Lower leg skin (tissue), 3 donors: ENCODE measurements at regions not wholly inside any gene's neighbourhood (a gene's known extent, or its start where the extent isn't known, plus 50 kb on each side); places are given as distances from the start of the nearest gene placed in this dataset.

Experiments
- CTCF ChIP-seq, 3 donors: fragments of 450-650 bp; IDR thresholded peaks; one replicate each; pipeline ENCODE4 v1.5.1; 2016; ENCODE audit warnings: antibody characterized with exemption in 3 of 3, mild to moderate bottlenecking in 3 of 3, moderate library complexity in 2 of 3
- POLR2A ChIP-seq, 2 donors: fragments of 450-650 bp; IDR thresholded peaks; one replicate each; pipeline ENCODE4 v1.6.1; 2016 to 2017; ENCODE audit warnings: antibody characterized with exemption in 2 of 2, mild to moderate bottlenecking in 1 of 2, moderate library complexity in 1 of 2

- TF ChIP-seq CTCF (IDR thresholded peaks at IDR 0.05) (no peak), POLR2A (IDR thresholded peaks at IDR 0.05) (no peak)
Measured at GRCh38 chr14:47846008-47846407, 170.6 kb upstream of the MDGA2 start.
